ENCODE measurements at regions not wholly inside any gene's neighbourhood (a gene's known extent, or its start where the extent isn't known, plus 50 kb on each side); places are given as distances from the start of the nearest gene placed in this dataset.

DNA sequence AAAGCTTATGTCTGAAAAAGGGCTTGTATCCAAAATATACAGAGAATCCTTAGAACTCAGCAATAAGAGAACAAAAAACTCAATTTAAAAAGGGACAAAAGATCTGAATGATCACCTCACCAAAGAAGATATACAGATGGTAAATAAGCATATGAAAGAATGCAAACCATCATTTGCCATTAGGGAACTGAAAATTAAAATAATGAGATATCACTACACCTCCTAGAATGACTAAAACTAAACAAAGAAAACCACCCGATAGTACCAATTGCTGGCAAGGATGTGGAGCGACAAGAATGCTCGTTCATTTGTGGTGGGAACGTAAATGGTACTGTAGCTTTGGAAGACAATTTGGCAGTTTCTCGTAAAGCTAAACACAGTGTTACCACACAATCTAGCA is 66.9 kb upstream of the MPHOSPH6 start:
- Histone ChIP-seq H3K9ac (ENCODE audit: insufficient read depth, low read length) (no peak overlapping the region), H2AFZ (ENCODE audit: low read length) (no peak overlapping the region), H3K27me3 (ENCODE audit: control insufficient read depth, insufficient read depth, low read length) (no peaks in the 10 kb centered on the region), H4K20me1 (ENCODE audit: control insufficient read depth, extremely low read depth, insufficient read depth, low read length) (no peaks in the 10 kb centered on the region), H3K4me1 (ENCODE audit: control insufficient read depth, extremely low read depth, insufficient read depth, low read length) (no peaks in the 10 kb centered on the region), H3K36me3 (ENCODE audit: control insufficient read depth, insufficient read depth, low read length) (no peaks in the 10 kb centered on the region), H3K27ac (ENCODE audit: insufficient read depth, low read length) (no peak overlapping the region), H3K79me2 (ENCODE audit: control insufficient read depth, insufficient read depth, low read length) (no peaks in the 10 kb centered on the region), H3K9me3 (ENCODE audit: control insufficient read depth, insufficient read depth, low read depth, low read length) (no peaks in the 10 kb centered on the region), H3K4me3 (replicated peaks in 1 of 4; ENCODE audit: control extremely low read depth in 1 of 4, insufficient read depth in 1 of 4, low read depth in 3 of 4, low read length in 4 of 4) (no peak overlapping the region), H3K4me2 (ENCODE audit: extremely low read depth, insufficient read depth, low read length) (no peak overlapping the region)
- DNase-seq (ENCODE audit: low read depth in 2 of 2) = no peak
- no peak for TF ChIP-seq EZH2 (IDR thresholded peaks at IDR 0.05; ENCODE audit: low read length, missing control alignments)
- TF ChIP-seq, protein P1, sequence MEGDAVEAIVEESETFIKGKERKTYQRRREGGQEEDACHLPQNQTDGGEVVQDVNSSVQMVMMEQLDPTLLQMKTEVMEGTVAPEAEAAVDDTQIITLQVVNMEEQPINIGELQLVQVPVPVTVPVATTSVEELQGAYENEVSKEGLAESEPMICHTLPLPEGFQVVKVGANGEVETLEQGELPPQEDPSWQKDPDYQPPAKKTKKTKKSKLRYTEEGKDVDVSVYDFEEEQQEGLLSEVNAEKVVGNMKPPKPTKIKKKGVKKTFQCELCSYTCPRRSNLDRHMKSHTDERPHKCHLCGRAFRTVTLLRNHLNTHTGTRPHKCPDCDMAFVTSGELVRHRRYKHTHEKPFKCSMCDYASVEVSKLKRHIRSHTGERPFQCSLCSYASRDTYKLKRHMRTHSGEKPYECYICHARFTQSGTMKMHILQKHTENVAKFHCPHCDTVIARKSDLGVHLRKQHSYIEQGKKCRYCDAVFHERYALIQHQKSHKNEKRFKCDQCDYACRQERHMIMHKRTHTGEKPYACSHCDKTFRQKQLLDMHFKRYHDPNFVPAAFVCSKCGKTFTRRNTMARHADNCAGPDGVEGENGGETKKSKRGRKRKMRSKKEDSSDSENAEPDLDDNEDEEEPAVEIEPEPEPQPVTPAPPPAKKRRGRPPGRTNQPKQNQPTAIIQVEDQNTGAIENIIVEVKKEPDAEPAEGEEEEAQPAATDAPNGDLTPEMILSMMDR (conservative IDR thresholded peaks at IDR 0.05 in 1 of 2, IDR thresholded peaks at IDR 0.05 in 1 of 2; ENCODE audit: low read depth in 1 of 2, low read length in 2 of 2) = no peak

DNA sequence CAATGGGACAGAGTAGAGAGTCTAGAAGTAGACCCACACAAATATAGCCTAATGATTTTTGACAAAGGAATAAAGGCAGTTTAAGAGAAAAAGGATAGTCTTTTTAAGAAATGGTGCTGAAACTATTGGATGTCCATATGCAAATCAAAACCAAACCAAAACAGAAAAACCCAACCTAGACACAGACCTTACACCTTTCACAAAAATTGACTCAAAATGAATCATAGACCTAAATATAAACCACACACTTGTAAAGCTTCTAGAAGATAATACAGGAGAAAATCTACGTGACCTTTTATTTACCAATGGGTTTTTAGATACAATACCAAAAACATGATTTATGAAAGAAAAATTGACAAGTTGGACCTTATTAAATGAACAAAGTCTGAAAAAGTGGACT is 66.4 kb upstream of the MPHOSPH6 start:
- DNase-seq (ENCODE audit: low read depth in 2 of 2) = no peak
- Histone ChIP-seq H3K79me2 (ENCODE audit: control insufficient read depth, insufficient read depth, low read length) (no peaks in the 10 kb centered on the region), H3K4me1 (ENCODE audit: control insufficient read depth, extremely low read depth, insufficient read depth, low read length) (no peaks in the 10 kb centered on the region), H3K4me2 (ENCODE audit: extremely low read depth, insufficient read depth, low read length) (no peak overlapping the region), H2AFZ (ENCODE audit: low read length) (no peak overlapping the region), H3K4me3 (replicated peaks in 1 of 4; ENCODE audit: control extremely low read depth in 1 of 4, insufficient read depth in 1 of 4, low read depth in 3 of 4, low read length in 4 of 4) (no peak overlapping the region), H4K20me1 (ENCODE audit: control insufficient read depth, extremely low read depth, insufficient read depth, low read length) (no peaks in the 10 kb centered on the region), H3K27ac (ENCODE audit: insufficient read depth, low read length) (no peak overlapping the region), H3K27me3 (ENCODE audit: control insufficient read depth, insufficient read depth, low read length) (no peaks in the 10 kb centered on the region), H3K9ac (ENCODE audit: insufficient read depth, low read length) (no peak overlapping the region), H3K9me3 (ENCODE audit: control insufficient read depth, insufficient read depth, low read depth, low read length) (no peaks in the 10 kb centered on the region), H3K36me3 (ENCODE audit: control insufficient read depth, insufficient read depth, low read length) (no peaks in the 10 kb centered on the region)
- TF ChIP-seq, protein P1 (conservative IDR thresholded peaks at IDR 0.05 in 1 of 2, IDR thresholded peaks at IDR 0.05 in 1 of 2; ENCODE audit: low read depth in 1 of 2, low read length in 2 of 2) = no peak
- TF ChIP-seq EZH2 (IDR thresholded peaks at IDR 0.05; ENCODE audit: low read length, missing control alignments) = no peak

DNA sequence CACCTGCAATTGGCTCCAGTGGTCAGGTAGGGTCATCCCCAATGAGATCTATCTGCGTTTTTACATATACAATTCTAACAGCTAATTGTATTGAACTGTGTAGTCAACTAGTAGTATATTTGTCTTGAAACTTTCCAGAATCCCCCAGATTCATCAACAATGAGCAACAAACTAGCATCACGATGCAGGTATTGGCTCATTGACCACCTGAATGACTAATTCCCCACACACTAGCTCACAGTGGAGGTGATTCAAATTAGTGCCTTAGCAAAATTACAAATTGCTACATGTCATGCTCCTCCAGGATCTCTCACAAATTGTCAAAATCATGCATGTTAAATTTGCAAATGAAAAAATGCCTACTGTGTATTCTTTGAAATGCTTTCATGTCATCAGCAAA is 62.8 kb upstream of the MPHOSPH6 start:
- Histone ChIP-seq H3K4me3 (replicated peaks in 1 of 4; ENCODE audit: control extremely low read depth in 1 of 4, insufficient read depth in 1 of 4, low read depth in 3 of 4, low read length in 4 of 4) (no peak overlapping the region), H3K4me2 (ENCODE audit: extremely low read depth, insufficient read depth, low read length) (no peak overlapping the region), H4K20me1 (ENCODE audit: control insufficient read depth, extremely low read depth, insufficient read depth, low read length) (no peaks in the 10 kb centered on the region), H3K27me3 (ENCODE audit: control insufficient read depth, insufficient read depth, low read length) (no peaks in the 10 kb centered on the region), H3K4me1 (ENCODE audit: control insufficient read depth, extremely low read depth, insufficient read depth, low read length) (no peaks in the 10 kb centered on the region), H3K9me3 (ENCODE audit: control insufficient read depth, insufficient read depth, low read depth, low read length) (no peaks in the 10 kb centered on the region), H2AFZ (ENCODE audit: low read length) (no peak overlapping the region), H3K36me3 (ENCODE audit: control insufficient read depth, insufficient read depth, low read length) (no peaks in the 10 kb centered on the region), H3K9ac (ENCODE audit: insufficient read depth, low read length) (no peak overlapping the region), H3K79me2 (ENCODE audit: control insufficient read depth, insufficient read depth, low read length) (no peaks in the 10 kb centered on the region), H3K27ac (ENCODE audit: insufficient read depth, low read length) (no peak overlapping the region)
- TF ChIP-seq, protein P1 (conservative IDR thresholded peaks at IDR 0.05 in 1 of 2, IDR thresholded peaks at IDR 0.05 in 1 of 2; ENCODE audit: low read depth in 1 of 2, low read length in 2 of 2) = no peak
- DNase-seq (ENCODE audit: low read depth in 2 of 2) = no peak

Measured in fibroblast of lung (primary cell).